Choroid plexus epithelial cell (primary cell): ENCODE measurements at regions not wholly inside any gene's neighbourhood (a gene's known extent, or its start where the extent isn't known, plus 50 kb on each side); places are given as distances from the start of the nearest gene placed in this dataset.

Experiments
- DNase-seq: peaks from one replicate; pipeline ENCODE4 v3.0.0-alpha.2; 2010; ENCODE audit warnings: low read depth
- H3K4me3 ChIP-seq: 2 replicates; pipeline ENCODE4 v1.5.1; 2011; ENCODE audit warnings: low read depth, mild to moderate bottlenecking, control low read depth, low read length, moderate library complexity
- CTCF ChIP-seq: conservative IDR thresholded peaks from 2 replicates; pipeline ENCODE4 v1.5.1; 2011; ENCODE audit warnings: low read depth, mild to moderate bottlenecking, control low read depth, inconsistent platforms, low read length, moderate library complexity

GRCh38 chr5:143946837-143947236 lies 134.9 kb downstream of the HMHB1 start:
- TF ChIP-seq CTCF, result no peak
- H3K4me3 ChIP-seq, result no peak overlapping the region
- peak; percentile 40 for DNase-seq

DNA sequence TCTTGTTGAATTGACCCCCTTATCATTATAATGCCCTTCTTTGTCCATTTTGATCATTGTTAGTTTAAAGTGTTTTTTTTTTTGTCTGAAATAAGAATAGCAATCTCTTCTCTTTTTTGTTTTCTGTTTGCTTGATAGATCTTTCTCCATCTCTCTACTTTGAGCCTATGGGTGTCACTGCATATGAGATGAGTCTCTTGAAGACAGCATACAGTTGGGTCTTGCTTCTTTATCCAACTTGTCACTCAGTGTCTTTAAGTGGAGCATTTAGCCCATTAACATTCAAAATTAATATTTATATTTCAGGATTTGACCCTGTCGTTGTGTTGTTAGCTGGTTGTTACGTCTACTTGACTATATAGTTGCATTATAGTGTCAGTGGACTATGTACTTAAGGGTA lies 135.4 kb downstream of the HMHB1 start:
- DNase-seq, result no peak
- no peak overlapping the region for H3K4me3 ChIP-seq
- no peak for TF ChIP-seq CTCF

DNA sequence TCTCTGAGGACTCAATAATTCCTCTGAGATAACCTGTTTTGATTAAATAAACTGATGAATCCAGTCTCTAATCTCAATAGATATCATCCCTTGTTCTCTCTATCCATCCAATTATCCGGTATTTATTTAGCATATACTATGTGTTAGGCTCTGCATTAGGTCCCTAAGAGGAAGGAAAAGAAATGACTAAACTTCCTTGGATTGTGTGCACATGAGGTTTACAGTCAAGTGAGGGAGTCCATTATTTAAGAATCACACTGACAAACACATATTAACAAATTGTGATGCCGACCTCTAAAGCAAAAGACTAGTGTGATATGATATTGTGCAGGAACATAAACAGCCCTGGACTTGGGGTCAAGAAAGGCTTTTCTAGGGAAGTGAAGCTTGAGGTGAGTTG lies 140.8 kb downstream of the HMHB1 start:
- no peak for TF ChIP-seq CTCF
- DNase-seq, result no peak
- no peak overlapping the region for H3K4me3 ChIP-seq

DNA sequence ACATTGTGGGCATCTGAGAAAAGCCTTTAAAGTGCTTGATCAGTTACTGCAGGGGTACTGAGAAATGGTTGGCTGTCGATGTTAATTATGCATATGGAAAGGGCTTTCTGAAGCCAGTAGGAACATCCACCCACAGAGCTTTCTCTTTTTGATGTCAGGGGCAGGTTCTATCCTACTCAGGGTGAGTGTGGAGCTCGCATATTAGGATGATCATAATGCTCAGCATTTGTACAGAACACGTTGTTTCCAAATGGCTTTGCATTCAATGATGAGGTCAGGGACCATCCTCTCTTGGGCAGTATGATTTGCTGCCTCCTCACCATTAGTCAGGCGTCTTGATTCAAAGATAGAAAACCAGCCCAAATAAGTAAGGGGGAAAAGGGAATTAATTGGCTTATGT lies 141.9 kb downstream of the HMHB1 start:
- no peak for TF ChIP-seq CTCF
- no peak overlapping the region for H3K4me3 ChIP-seq
- DNase-seq, result no peak

DNA sequence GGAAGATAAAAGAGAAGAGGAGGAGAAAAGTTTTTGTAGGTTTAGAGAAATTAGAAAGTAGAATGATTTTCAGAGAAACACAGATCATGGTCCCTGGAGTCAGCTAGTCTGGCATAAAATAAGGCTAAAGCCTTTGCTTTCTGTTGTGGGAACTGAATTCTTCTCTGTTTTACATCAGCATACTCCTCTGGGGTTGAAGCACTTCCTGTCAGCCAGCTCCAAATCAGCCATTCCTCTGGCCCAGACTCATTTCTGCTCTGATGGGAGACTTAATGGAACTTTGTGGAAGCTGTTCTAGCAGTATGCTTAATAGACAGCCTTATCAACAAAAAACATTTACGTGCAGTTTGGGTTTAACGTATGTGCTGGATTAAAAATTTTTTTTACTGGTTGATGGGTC lies 143.2 kb downstream of the HMHB1 start:
- no peak overlapping the region for H3K4me3 ChIP-seq
- no peak for TF ChIP-seq CTCF
- DNase-seq, result peak; percentile 62

DNA sequence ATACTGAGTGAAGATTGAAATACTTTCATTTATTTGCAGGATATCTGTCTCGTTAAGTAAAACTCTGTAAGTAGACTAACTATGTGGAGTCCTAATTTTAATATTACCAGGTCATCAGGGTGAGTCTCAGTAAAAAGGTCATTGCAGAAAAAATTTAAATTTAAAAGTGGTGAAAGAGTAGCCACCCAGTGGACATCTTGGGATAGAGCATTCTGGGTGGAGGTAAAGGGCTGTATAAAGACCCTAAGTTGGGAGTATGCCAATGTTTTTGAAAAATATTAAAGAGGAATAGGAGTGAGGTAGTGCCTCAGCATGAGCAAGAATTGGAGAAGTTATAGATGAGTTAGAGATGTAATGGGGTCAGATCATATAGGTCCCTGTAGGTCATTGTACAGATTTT lies 145.5 kb downstream of the HMHB1 start:
- TF ChIP-seq CTCF, result peak; percentile 62
- DNase-seq, result no peak
- H3K4me3 ChIP-seq, result no peak overlapping the region

- TF ChIP-seq CTCF, result no peak
- DNase-seq, result no peak
- H3K4me3 ChIP-seq, result no peak overlapping the region
These were observed 150.2 kb downstream of the HMHB1 start for GRCh38 chr5:143962201-143962600.
